A549 (cell line): ENCODE measurements at regions not wholly inside any gene's neighbourhood (a gene's known extent, or its start where the extent isn't known, plus 50 kb on each side); places are given as distances from the start of the nearest gene placed in this dataset.

ENCODE experiments used
- ATAC-seq, 2 experiments: fragments of 200-7000 bp in 1 of 2; fragments of >200 bp in 1 of 2; cut with Nextera tagmentation in 1 of 2; cut with Tn5 transposase in 1 of 2; 3 replicates each; pipeline versions ENCODE4 v1.8.0 to v1.9.1; 2018 to 2020; ENCODE audit warnings: mild to moderate bottlenecking in 1 of 2, moderate library complexity in 1 of 2
- CTCF ChIA-PET: fragments of 300-600 bp; sonication (Branson Sonifier 250); formaldehyde crosslinking; extraction: SDS; loops from one replicate; lab custom pipeline; 2021; ENCODE audit warnings: antibody characterized with exemption, inconsistent platforms; lab: Yijun Ruan, JAX
- POLR2A ChIA-PET: fragments of 350-600 bp; formaldehyde crosslinking; extraction: SDS; loops from one replicate; lab custom pipeline; 2021; ENCODE audit warnings: antibody characterized with exemption, inconsistent platforms; lab: Yijun Ruan, JAX
- DNase-seq, 2 experiments: peaks; one replicate each; pipeline versions ENCODE4 v3.0.0 to v3.0.0-alpha.2; 2011 to 2016; ENCODE audit warnings: low read depth in 1 of 2, low spot score in 1 of 2
- FAIRE-seq: peaks from 2 replicates; lab custom pipeline; 2011; peaks lifted over from hg19 to GRCh38; lab: Jason Lieb, UNC
- H3K27ac ChIP-seq, 2 experiments: fragments of >200 bp; sonication (Bioruptor Twin); formaldehyde crosslinking; 3 replicates each; pipeline ENCODE4 v1.5.1; 2016 to 2017
- H3K4me1 ChIP-seq: fragments of >200 bp; sonication (Bioruptor Twin); formaldehyde crosslinking; 3 replicates; pipeline ENCODE4 v1.6.1; 2016
- H3K4me2 ChIP-seq: fragments of >200 bp; sonication (Bioruptor Twin); formaldehyde crosslinking; 3 replicates; pipeline ENCODE4 v1.6.1; 2016
- H3K4me3 ChIP-seq: fragments of >200 bp; sonication (Bioruptor Twin); formaldehyde crosslinking; 3 replicates; pipeline ENCODE4 v1.5.1; 2016
- H3K9me3 ChIP-seq: fragments of >200 bp; sonication (Bioruptor Twin); formaldehyde crosslinking; 3 replicates; pipeline ENCODE4 v1.6.1; 2016
- CBX8 ChIP-seq: fragments of 200-600 bp; sonication (generic); IDR thresholded peaks from 2 replicates; pipeline ENCODE4 v1.6.1; 2016
- CEBPB ChIP-seq, 2 experiments: fragments of >200 bp in 1 of 2; sonication (Bioruptor Twin) in 1 of 2; formaldehyde crosslinking in 1 of 2; IDR thresholded peaks; 2 replicates each; pipeline ENCODE4 v1.6.1; 2012 to 2016
- CTCF ChIP-seq: fragments of >200 bp; sonication (Bioruptor Twin); formaldehyde crosslinking; IDR thresholded peaks from 3 replicates; pipeline ENCODE4 v1.5.1; 2016
- E2F6 ChIP-seq: IDR thresholded peaks from 2 replicates; pipeline ENCODE4 v1.6.1; 2012; ENCODE audit warnings: low read depth, borderline replicate concordance
- EHF ChIP-seq: fragments of 250-450 bp; sonication (Bioruptor Pico); IDR thresholded peaks from 2 replicates; pipeline ENCODE4 v1.5.0; 2020; ENCODE audit warnings: mild to moderate bottlenecking
- EHMT2 ChIP-seq: fragments of 200-600 bp; sonication (generic); IDR thresholded peaks from 2 replicates; pipeline ENCODE4 v1.6.1; 2016; ENCODE audit warnings: antibody characterized with exemption, low read depth, mild to moderate bottlenecking, moderate library complexity
- GATA3 ChIP-seq: IDR thresholded peaks from 2 replicates; pipeline ENCODE4 v1.6.1; 2012; ENCODE audit warnings: borderline replicate concordance
- HOXA7 ChIP-seq: fragments of 250-450 bp; sonication (Bioruptor Pico); IDR thresholded peaks from 2 replicates; pipeline ENCODE4 v1.5.0; 2020; ENCODE audit warnings: mild to moderate bottlenecking, moderate library complexity
- HOXB5 ChIP-seq: fragments of 250-450 bp; sonication (Bioruptor Pico); IDR thresholded peaks from 2 replicates; pipeline ENCODE4 v1.5.0; 2020; ENCODE audit warnings: mild to moderate bottlenecking, moderate library complexity
- JUN ChIP-seq, 2 experiments: fragments of >200 bp; sonication (Bioruptor Twin); formaldehyde crosslinking; IDR thresholded peaks; 2 replicates in 1 of 2; 3 replicates in 1 of 2; pipeline ENCODE4 v1.6.1; 2016 to 2017
- JUNB ChIP-seq: fragments of >200 bp; sonication (Bioruptor Twin); formaldehyde crosslinking; IDR thresholded peaks from 2 replicates; pipeline ENCODE4 v1.6.1; 2016
- MYC ChIP-seq: IDR thresholded peaks from 2 replicates; pipeline ENCODE4 v1.6.1; 2012; ENCODE audit warnings: mild to moderate bottlenecking, inconsistent platforms, low read length, improper control_type of control experiment, borderline replicate concordance
- POLR2AphosphoS2 ChIP-seq: conservative IDR thresholded peaks from 2 replicates; pipeline ENCODE4 v1.6.1; 2012; ENCODE audit warnings: low read length, improper control_type of control experiment, inconsistent platforms
- RAD21 ChIP-seq, 2 experiments: fragments of >200 bp in 1 of 2; sonication (Bioruptor Twin) in 1 of 2; formaldehyde crosslinking in 1 of 2; IDR thresholded peaks in 1 of 2; conservative IDR thresholded peaks in 1 of 2; 2 replicates in 1 of 2; 3 replicates in 1 of 2; pipeline ENCODE4 v1.6.1; 2012 to 2018; ENCODE audit warnings: inconsistent platforms in 1 of 2
- RARB ChIP-seq: fragments of 250-450 bp; sonication (Bioruptor Pico); IDR thresholded peaks from 2 replicates; pipeline ENCODE4 v1.8.0; 2021; ENCODE audit warnings: mild to moderate bottlenecking, moderate library complexity
- RCOR1 ChIP-seq: fragments of 150-350 bp; IDR thresholded peaks from 2 replicates; pipeline ENCODE4 v1.6.1; 2014; ENCODE audit warnings: antibody characterized with exemption, low read length, low read depth
- REST ChIP-seq: fragments of 200-600 bp; sonication (generic); IDR thresholded peaks from 2 replicates; pipeline ENCODE4 v1.6.1; 2016; ENCODE audit warnings: antibody characterized with exemption, mild to moderate bottlenecking, moderate library complexity
- RFX5 ChIP-seq: fragments of 450-650 bp; IDR thresholded peaks from 2 replicates; pipeline ENCODE4 v1.7.1; 2014; ENCODE audit warnings: antibody characterized with exemption, mild to moderate bottlenecking, moderate library complexity
- RNF2 ChIP-seq: fragments of 200-600 bp; sonication (generic); IDR thresholded peaks from 2 replicates; pipeline ENCODE4 v1.6.1; 2016; ENCODE audit warnings: low read depth, mild to moderate bottlenecking, antibody characterized with exemption, moderate library complexity, borderline replicate concordance
- TFCP2L1 ChIP-seq: fragments of 250-450 bp; sonication (Bioruptor Pico); IDR thresholded peaks from 2 replicates; pipeline ENCODE4 v1.5.0; 2021; ENCODE audit warnings: mild to moderate bottlenecking
- TP53 ChIP-seq: fragments of 250-450 bp; sonication (Bioruptor Pico); IDR thresholded peaks from 2 replicates; pipeline ENCODE4 v1.5.0; 2021; ENCODE audit warnings: mild to moderate bottlenecking, moderate library complexity
- WGBS: methylation state at CpG from one replicate; pipeline ENCODE4 v1.1.6; 2017; ENCODE audit errors: missing lambda C conversion rate; 5-methylcytosine and 5-hydroxymethylcytosine counted together

GRCh38 chr2:42978887-42979415 lies 186.6 kb upstream of the HAAO start:
- POLR2A ChIA-PET: interaction anchor here (2.3 kb wide), 1 partner anchor 248 kb away, joined by 8 read pairs; the partner anchor contains the start of gene ZFP36L2
- Histone ChIP-seq H3K9me3 (no peaks in the 10 kb centered on the region), H3K27ac (peak overlapping the region; percentile 58 to 73), H3K4me1 (peaks cover 34% of the 10 kb centered on the region), H3K4me2 (peak overlapping the region; percentile 42), H3K4me3 (no peak overlapping the region)
- ATAC-seq: no peak
- 78% methylated on average over 7 of the region's 7 CpGs for WGBS
- DNase-seq: no peak
- CTCF ChIA-PET: interaction anchor here (0.9 to 11.6 kb wide), 13 partner anchors 10 to 506 kb away, joined by 3 to 253 read pairs (median 4); partner anchors contain the start of gene ZFP36L2
- no peak for FAIRE-seq
- TF ChIP-seq RARB (CRISPR knock-in tag) (no peak), POLR2AphosphoS2 (no peak), E2F6 (no peak), EHF (CRISPR knock-in tag) (no peak), TP53 (no peak), CTCF (no peak), HOXB5 (CRISPR knock-in tag) (no peak), MYC (no peak), RFX5 (no peak), RNF2 (no peak), HOXA7 (no peak), GATA3 (no peak), RAD21 (conservative IDR thresholded peaks at IDR 0.05 in 1 of 2, IDR thresholded peaks at IDR 0.05 in 1 of 2) (no peak), JUN (IDR thresholded peaks at IDR 0.05) (no peak), CBX8 (no peak), REST (no peak), JUNB (no peak), RCOR1 (no peak), TFCP2L1 (no peak)

- no peak for FAIRE-seq
- peaks cover 34% of the 10 kb centered on the region for H3K4me1 ChIP-seq
- no peak for DNase-seq
- TF ChIP-seq EHMT2 (peak; percentile 64), POLR2AphosphoS2 (no peak), CEBPB (IDR thresholded peaks at IDR 0.05) (no peak), REST (no peak)
- TF ChIP-seq, all 56 proteins: peak for 1
- peak overlapping the region; percentile 58 to 73 for H3K27ac ChIP-seq
- peak overlapping the region; percentile 12 for H3K4me2 ChIP-seq
- H3K4me3 ChIP-seq: no peak overlapping the region
- ChIA-PET CTCF (interaction anchor here (0.8 to 11.6 kb wide), 14 partner anchors 9 to 506 kb away, joined by 3 to 253 read pairs (median 4); partner anchors contain the start of gene ZFP36L2), POLR2A (interaction anchor here (2.3 kb wide), 1 partner anchor 248 kb away, joined by 8 read pairs; the partner anchor contains the start of gene ZFP36L2)
- WGBS: 70% methylated on average over 5 of the region's 5 CpGs
- ATAC-seq: no peak
- H3K9me3 ChIP-seq: no peaks in the 10 kb centered on the region
Observed at GRCh38 chr2:42978175-42978886, 185.9 kb upstream of the HAAO start.
